Smooth muscle cell (in vitro differentiated cells): ENCODE measurements at regions not wholly inside any gene's neighbourhood (a gene's known extent, or its start where the extent isn't known, plus 50 kb on each side); places are given as distances from the start of the nearest gene placed in this dataset.

Source experiments
- DNase-seq: peaks from one replicate; lab custom pipeline; 2025; ENCODE audit not compliant: unreplicated experiment; lab: John Stamatoyannopoulos, UW
- H2AFZ ChIP-seq: fragments of 200-600 bp; sonication (generic); 2 replicates; pipeline ENCODE4 v1.6.0; 2016; ENCODE audit warnings: antibody characterized with exemption, low read depth, mild to moderate bottlenecking
- H3F3A ChIP-seq: fragments of 200-600 bp; sonication (generic); 2 replicates; pipeline ENCODE4 v1.6.0; 2017; ENCODE audit warnings: antibody characterized with exemption, low read depth
- H3K27ac ChIP-seq: fragments of 200-600 bp; sonication (generic); 2 replicates; pipeline ENCODE4 v1.5.1; 2016; ENCODE audit warnings: low read depth, mild to moderate bottlenecking
- H3K27me3 ChIP-seq: fragments of 200-600 bp; sonication (generic); 2 replicates; pipeline ENCODE4 v1.6.1; 2016; ENCODE audit warnings: low read depth, mild to moderate bottlenecking
- H3K36me3 ChIP-seq: fragments of 200-600 bp; sonication (generic); 2 replicates; pipeline ENCODE4 v1.5.1; 2016; ENCODE audit warnings: low read depth
- H3K4me1 ChIP-seq: fragments of 200-600 bp; sonication (generic); 2 replicates; pipeline ENCODE4 v1.5.1; 2016; ENCODE audit warnings: low read depth
- H3K4me2 ChIP-seq: fragments of 200-600 bp; sonication (generic); 2 replicates; pipeline ENCODE4 v1.6.0; 2016; ENCODE audit warnings: mild to moderate bottlenecking
- H3K4me3 ChIP-seq: fragments of 200-600 bp; sonication (generic); 2 replicates; pipeline ENCODE4 v1.5.1; 2016; ENCODE audit warnings: mild to moderate bottlenecking
- H3K79me2 ChIP-seq: fragments of 200-600 bp; sonication (generic); 2 replicates; pipeline ENCODE4 v1.6.0; 2016; ENCODE audit warnings: low read depth, mild to moderate bottlenecking
- H3K9ac ChIP-seq: fragments of 200-600 bp; sonication (generic); 2 replicates; pipeline ENCODE4 v1.6.0; 2016; ENCODE audit warnings: low read depth
- H3K9me3 ChIP-seq: fragments of 200-600 bp; sonication (generic); replicated peaks from 2 replicates; pipeline ENCODE4 v1.5.1; 2016; ENCODE audit warnings: low read depth
- H4K20me1 ChIP-seq: fragments of 200-600 bp; sonication (generic); 2 replicates; pipeline ENCODE4 v1.6.0; 2016; ENCODE audit warnings: low read depth
- WGBS: methylation state at CpG from one replicate; pipeline ENCODE4 v1.1.7; 2016; ENCODE audit warnings: low lambda C conversion rate; 5-methylcytosine and 5-hydroxymethylcytosine counted together
- TF ChIP-seq, protein P1 (sequence below): fragments of 200-600 bp; sonication (generic); IDR thresholded peaks from 2 replicates; pipeline ENCODE4 v1.5.1; 2017; ENCODE audit warnings: borderline replicate concordance, mild to moderate bottlenecking, antibody characterized with exemption; ENCODE audit not compliant: insufficient read depth, poor library complexity, severe bottlenecking

DNA sequence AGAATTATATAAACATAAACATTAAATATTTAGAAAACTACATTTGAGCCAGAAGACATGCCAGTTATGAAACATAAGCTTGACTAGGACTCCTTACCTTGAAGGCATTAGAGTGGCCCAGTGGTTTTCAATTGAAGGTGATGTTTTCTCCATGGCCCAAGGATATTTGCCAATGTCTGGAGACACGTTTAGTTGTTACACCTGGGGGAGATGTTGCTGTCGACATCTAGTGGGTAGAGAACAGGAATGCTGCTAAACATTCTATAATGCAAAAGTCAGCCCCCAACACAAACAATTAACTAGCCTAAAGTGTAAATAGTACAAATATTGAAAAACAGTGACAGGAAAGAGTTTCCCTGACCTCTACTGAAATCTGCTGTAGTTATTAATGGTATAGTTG is 200.9 kb upstream of the HS3ST5 start:
- no peaks in the 10 kb centered on the region for H3K9me3 ChIP-seq
- H3K27ac ChIP-seq, result no peak overlapping the region
- H3K9ac ChIP-seq, result no peak overlapping the region
- H3K79me2 ChIP-seq, result no peaks in the 10 kb centered on the region
- no peaks in the 10 kb centered on the region for H3K36me3 ChIP-seq
- H3F3A ChIP-seq, result no peaks in the 10 kb centered on the region
- H3K4me2 ChIP-seq, result no peak overlapping the region
- no peaks in the 10 kb centered on the region for H4K20me1 ChIP-seq
- TF ChIP-seq, protein P1, sequence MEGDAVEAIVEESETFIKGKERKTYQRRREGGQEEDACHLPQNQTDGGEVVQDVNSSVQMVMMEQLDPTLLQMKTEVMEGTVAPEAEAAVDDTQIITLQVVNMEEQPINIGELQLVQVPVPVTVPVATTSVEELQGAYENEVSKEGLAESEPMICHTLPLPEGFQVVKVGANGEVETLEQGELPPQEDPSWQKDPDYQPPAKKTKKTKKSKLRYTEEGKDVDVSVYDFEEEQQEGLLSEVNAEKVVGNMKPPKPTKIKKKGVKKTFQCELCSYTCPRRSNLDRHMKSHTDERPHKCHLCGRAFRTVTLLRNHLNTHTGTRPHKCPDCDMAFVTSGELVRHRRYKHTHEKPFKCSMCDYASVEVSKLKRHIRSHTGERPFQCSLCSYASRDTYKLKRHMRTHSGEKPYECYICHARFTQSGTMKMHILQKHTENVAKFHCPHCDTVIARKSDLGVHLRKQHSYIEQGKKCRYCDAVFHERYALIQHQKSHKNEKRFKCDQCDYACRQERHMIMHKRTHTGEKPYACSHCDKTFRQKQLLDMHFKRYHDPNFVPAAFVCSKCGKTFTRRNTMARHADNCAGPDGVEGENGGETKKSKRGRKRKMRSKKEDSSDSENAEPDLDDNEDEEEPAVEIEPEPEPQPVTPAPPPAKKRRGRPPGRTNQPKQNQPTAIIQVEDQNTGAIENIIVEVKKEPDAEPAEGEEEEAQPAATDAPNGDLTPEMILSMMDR, result no peak
- 69% methylated on average over 2 of the region's 2 CpGs for WGBS
- DNase-seq, result no peak
- H3K4me3 ChIP-seq, result no peak overlapping the region
- H2AFZ ChIP-seq, result no peak overlapping the region
- H3K4me1 ChIP-seq, result no peaks in the 10 kb centered on the region
- H3K27me3 ChIP-seq, result no peaks in the 10 kb centered on the region

DNA sequence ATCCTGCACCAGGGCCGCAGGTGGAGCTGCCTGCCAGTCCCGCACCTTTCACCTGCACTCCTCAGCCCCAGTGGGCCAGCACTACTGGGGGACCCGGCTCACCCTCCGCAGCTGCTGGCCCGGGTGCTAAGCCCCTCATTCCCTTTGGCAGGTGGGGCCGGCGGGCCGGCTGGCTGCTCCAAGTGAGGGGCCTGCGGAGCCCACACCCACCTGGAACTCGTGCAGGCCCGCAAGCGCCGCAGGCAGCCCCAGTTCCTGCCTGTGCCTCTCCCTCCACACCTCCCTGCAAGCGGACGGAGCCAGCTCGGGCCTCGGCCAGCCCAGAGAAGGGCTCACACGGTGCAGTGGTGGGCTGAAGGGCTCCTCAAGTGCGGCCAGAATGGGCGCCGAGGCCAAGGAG is 199.0 kb upstream of the HS3ST5 start:
- no peaks in the 10 kb centered on the region for H3K27me3 ChIP-seq
- no peak overlapping the region for H3K4me2 ChIP-seq
- TF ChIP-seq, protein P1, result no peak
- H3K36me3 ChIP-seq, result no peaks in the 10 kb centered on the region
- DNase-seq, result no peak
- H3K9ac ChIP-seq, result no peak overlapping the region
- H4K20me1 ChIP-seq, result no peaks in the 10 kb centered on the region
- no peaks in the 10 kb centered on the region for H3K4me1 ChIP-seq
- no peaks in the 10 kb centered on the region for H3F3A ChIP-seq
- 94% methylated on average over 21 of the region's 21 CpGs for WGBS
- H3K79me2 ChIP-seq, result no peaks in the 10 kb centered on the region
- H3K4me3 ChIP-seq, result no peak overlapping the region
- H3K27ac ChIP-seq, result no peak overlapping the region
- no peaks in the 10 kb centered on the region for H3K9me3 ChIP-seq
- no peak overlapping the region for H2AFZ ChIP-seq

DNA sequence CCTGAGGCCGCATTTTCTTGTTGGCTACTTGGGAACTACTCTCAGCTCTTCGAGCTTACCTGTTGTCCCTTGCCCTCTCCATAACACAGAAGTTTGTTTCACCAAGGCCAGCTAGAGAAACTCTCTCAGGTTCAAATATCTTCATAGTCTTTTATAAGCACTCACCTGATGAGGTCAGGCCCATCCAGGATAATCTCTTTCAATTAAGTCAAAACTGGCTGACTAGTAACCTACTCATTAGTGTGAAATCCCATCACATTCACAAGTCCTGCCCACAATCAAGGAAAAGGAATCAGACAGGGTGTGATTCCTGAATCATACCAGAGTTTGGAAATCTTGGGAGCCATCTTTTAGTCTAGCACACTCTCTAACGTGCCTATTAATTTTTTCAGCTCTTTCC is 195.2 kb upstream of the HS3ST5 start:
- no peaks in the 10 kb centered on the region for H3K9me3 ChIP-seq
- WGBS, result 94% methylated on average over 3 of the region's 3 CpGs
- no peak overlapping the region for H3K27ac ChIP-seq
- no peaks in the 10 kb centered on the region for H3K36me3 ChIP-seq
- no peak overlapping the region for H3K4me2 ChIP-seq
- no peak overlapping the region for H3K9ac ChIP-seq
- H3F3A ChIP-seq, result no peaks in the 10 kb centered on the region
- H3K4me3 ChIP-seq, result no peak overlapping the region
- H2AFZ ChIP-seq, result no peak overlapping the region
- no peaks in the 10 kb centered on the region for H3K4me1 ChIP-seq
- TF ChIP-seq, protein P1, result no peak
- DNase-seq, result no peak
- no peaks in the 10 kb centered on the region for H3K79me2 ChIP-seq
- no peaks in the 10 kb centered on the region for H3K27me3 ChIP-seq
- no peaks in the 10 kb centered on the region for H4K20me1 ChIP-seq

DNA sequence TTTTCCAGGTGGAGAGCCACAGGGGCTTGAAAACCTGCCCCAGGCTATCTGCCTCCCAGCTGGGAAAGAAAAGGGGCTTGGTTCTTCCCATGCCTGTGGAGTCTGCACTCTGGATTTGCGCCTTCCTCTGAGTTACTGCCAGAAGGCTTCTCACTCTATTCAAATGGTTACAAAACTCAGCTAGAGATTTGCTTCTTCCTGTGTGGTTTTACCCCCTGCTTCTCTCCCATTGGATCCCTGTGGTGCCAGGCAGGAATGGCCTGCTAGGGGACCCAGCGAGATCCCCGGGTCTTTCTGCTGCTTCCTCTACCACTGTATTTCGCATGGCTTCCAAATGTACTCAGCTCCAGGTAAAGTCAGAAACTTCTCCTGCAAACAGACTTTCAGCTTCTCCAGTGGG is 192.0 kb upstream of the HS3ST5 start:
- H3K27me3 ChIP-seq, result no peaks in the 10 kb centered on the region
- no peak overlapping the region for H3K27ac ChIP-seq
- H3F3A ChIP-seq, result no peaks in the 10 kb centered on the region
- H2AFZ ChIP-seq, result no peak overlapping the region
- no peaks in the 10 kb centered on the region for H3K36me3 ChIP-seq
- TF ChIP-seq, protein P1, result no peak
- no peak overlapping the region for H3K4me3 ChIP-seq
- DNase-seq, result no peak
- WGBS, result 95% methylated on average over 4 of the region's 4 CpGs
- no peaks in the 10 kb centered on the region for H4K20me1 ChIP-seq
- no peaks in the 10 kb centered on the region for H3K9me3 ChIP-seq
- H3K9ac ChIP-seq, result no peak overlapping the region
- no peaks in the 10 kb centered on the region for H3K4me1 ChIP-seq
- H3K79me2 ChIP-seq, result no peaks in the 10 kb centered on the region
- no peak overlapping the region for H3K4me2 ChIP-seq
